WERI-Rb-1 (cell line): ENCODE measurements at regions not wholly inside any gene's neighbourhood (a gene's known extent, or its start where the extent isn't known, plus 50 kb on each side); places are given as distances from the start of the nearest gene placed in this dataset.

Experiments used
- DNase-seq: peaks from one replicate; pipeline ENCODE4 v3.0.0-alpha.2; 2020
- H3K27ac ChIP-seq: fragments of 250-450 bp; sonication (Bioruptor Pico); 2 replicates; pipeline ENCODE4 v1.5.1; 2020; ENCODE audit warnings: mild to moderate bottlenecking, moderate library complexity
- H3K27me3 ChIP-seq: fragments of 250-450 bp; sonication (Bioruptor Pico); 2 replicates; pipeline ENCODE4 v1.5.1; 2021; ENCODE audit warnings: mild to moderate bottlenecking, low read depth, moderate library complexity; ENCODE audit not compliant: insufficient read depth, severe bottlenecking
- H3K36me3 ChIP-seq: fragments of 250-450 bp; sonication (Bioruptor Pico); 2 replicates; pipeline ENCODE4 v1.5.1; 2020; ENCODE audit warnings: mild to moderate bottlenecking, moderate library complexity
- H3K4me3 ChIP-seq: 2 replicates; pipeline ENCODE4 v1.5.1; 2011; ENCODE audit warnings: low read depth, mild to moderate bottlenecking, control low read depth, low read length
- H3K9me3 ChIP-seq: fragments of 250-450 bp; sonication (Bioruptor Pico); 2 replicates; pipeline ENCODE4 v1.5.1; 2021; ENCODE audit warnings: mild to moderate bottlenecking, moderate library complexity; ENCODE audit not compliant: severe bottlenecking
- CTCF ChIP-seq: IDR thresholded peaks from 2 replicates; pipeline ENCODE4 v1.5.1; 2011; ENCODE audit warnings: low read depth, mild to moderate bottlenecking, control low read depth, inconsistent platforms, low read length

GRCh38 chr3:177944228-177944661, 592.0 kb upstream of the KCNMB2 start:
- H3K36me3 ChIP-seq = no peaks in the 10 kb centered on the region
- no peak overlapping the region for H3K4me3 ChIP-seq
- no peak for TF ChIP-seq CTCF
- no peak overlapping the region for H3K27ac ChIP-seq
- no peaks in the 10 kb centered on the region for H3K9me3 ChIP-seq
- no peaks in the 10 kb centered on the region for H3K27me3 ChIP-seq
- no peak for DNase-seq

GRCh38 chr3:177946048-177946447, 590.2 kb upstream of the KCNMB2 start:
- H3K9me3 ChIP-seq = no peaks in the 10 kb centered on the region
- H3K4me3 ChIP-seq = no peak overlapping the region
- no peaks in the 10 kb centered on the region for H3K27me3 ChIP-seq
- no peaks in the 10 kb centered on the region for H3K36me3 ChIP-seq
- TF ChIP-seq CTCF = no peak
- DNase-seq = no peak
- H3K27ac ChIP-seq = no peak overlapping the region

- DNase-seq = no peak
- TF ChIP-seq CTCF = no peak
- no peaks in the 10 kb centered on the region for H3K9me3 ChIP-seq
- H3K36me3 ChIP-seq = no peaks in the 10 kb centered on the region
- no peak overlapping the region for H3K4me3 ChIP-seq
- H3K27me3 ChIP-seq = no peaks in the 10 kb centered on the region
- H3K27ac ChIP-seq = no peak overlapping the region
These were observed 589.7 kb upstream of the KCNMB2 start for GRCh38 chr3:177946497-177946896.

- Histone ChIP-seq H3K36me3 (no peaks in the 10 kb centered on the region), H3K27ac (no peak overlapping the region), H3K4me3 (no peak overlapping the region), H3K9me3 (no peaks in the 10 kb centered on the region), H3K27me3 (no peaks in the 10 kb centered on the region)
- no peak for TF ChIP-seq CTCF
- no peak for DNase-seq
These were observed 589.3 kb upstream of the KCNMB2 start for GRCh38 chr3:177946936-177947335.

GRCh38 chr3:177947901-177948300, 588.3 kb upstream of the KCNMB2 start:
- no peak for DNase-seq
- Histone ChIP-seq H3K27me3 (no peaks in the 10 kb centered on the region), H3K9me3 (no peaks in the 10 kb centered on the region), H3K4me3 (no peak overlapping the region), H3K36me3 (no peaks in the 10 kb centered on the region), H3K27ac (no peak overlapping the region)
- no peak for TF ChIP-seq CTCF

GRCh38 chr3:177948716-177949425, 587.4 kb upstream of the KCNMB2 start:
- H3K36me3 ChIP-seq = no peaks in the 10 kb centered on the region
- no peak for TF ChIP-seq CTCF
- no peaks in the 10 kb centered on the region for H3K9me3 ChIP-seq
- H3K27me3 ChIP-seq = no peaks in the 10 kb centered on the region
- no peak for DNase-seq
- no peak overlapping the region for H3K4me3 ChIP-seq
- no peak overlapping the region for H3K27ac ChIP-seq
